ENCODE measurements at regions not wholly inside any gene's neighbourhood (a gene's known extent, or its start where the extent isn't known, plus 50 kb on each side); places are given as distances from the start of the nearest gene placed in this dataset.

- TF ChIP-seq CTCF (IDR thresholded peaks at IDR 0.05; ENCODE audit: unreplicated experiment), result no peak
- Mint-ChIP-seq H3K27me3 (no peaks in the 10 kb centered on the region), H3K4me3 (ENCODE audit: low read depth) (no peak overlapping the region), H3K4me1 (ENCODE audit: low read depth) (peaks cover 8% of the 10 kb centered on the region), H3K27ac (peak overlapping the region; percentile 29), H3K9me3 (ENCODE audit: low read depth) (no peaks in the 10 kb centered on the region), H3K36me3 (ENCODE audit: insufficient read depth) (no peaks in the 10 kb centered on the region)
- no peak for DNase-seq (ENCODE audit: low spot score, unreplicated experiment)
These were observed 75.0 kb upstream of the ANK3 start for GRCh38 chr10:60464659-60465058.

- H3K4me3 Mint-ChIP-seq (ENCODE audit: low read depth), result no peak overlapping the region
- H3K27me3 Mint-ChIP-seq, result no peaks in the 10 kb centered on the region
These were observed 74.1 kb upstream of the ANK3 start for GRCh38 chr10:60463746-60464145.

GRCh38 chr10:60461688-60462087 is 72.0 kb upstream of the ANK3 start:
- Mint-ChIP-seq H3K9me3 (ENCODE audit: low read depth) (no peaks in the 10 kb centered on the region), H3K27ac (no peak overlapping the region), H3K4me3 (ENCODE audit: low read depth) (no peak overlapping the region), H3K27me3 (no peaks in the 10 kb centered on the region), H3K36me3 (ENCODE audit: insufficient read depth) (no peaks in the 10 kb centered on the region), H3K4me1 (ENCODE audit: low read depth) (peaks cover 8% of the 10 kb centered on the region)
- no peak for DNase-seq (ENCODE audit: low spot score, unreplicated experiment)
- TF ChIP-seq CTCF (IDR thresholded peaks at IDR 0.05; ENCODE audit: unreplicated experiment), result no peak

More at GRCh38 chr10:60463746-60464145, 74.1 kb upstream of the ANK3 start:
- Mint-ChIP-seq H3K27ac (no peak overlapping the region), H3K4me1 (ENCODE audit: low read depth) (peaks cover 8% of the 10 kb centered on the region), H3K9me3 (ENCODE audit: low read depth) (no peaks in the 10 kb centered on the region), H3K36me3 (ENCODE audit: insufficient read depth) (no peaks in the 10 kb centered on the region)
- DNase-seq (ENCODE audit: low spot score, unreplicated experiment), result no peak
- TF ChIP-seq CTCF (IDR thresholded peaks at IDR 0.05; ENCODE audit: unreplicated experiment), result no peak

- H3K4me3 Mint-ChIP-seq (ENCODE audit: low read depth), result no peak overlapping the region
- H3K4me1 Mint-ChIP-seq (ENCODE audit: low read depth), result peaks cover 5% of the 10 kb centered on the region
- H3K27ac Mint-ChIP-seq, result no peak overlapping the region
- H3K36me3 Mint-ChIP-seq (ENCODE audit: insufficient read depth), result no peaks in the 10 kb centered on the region
- no peaks in the 10 kb centered on the region for H3K9me3 Mint-ChIP-seq (ENCODE audit: low read depth)
- no peak for TF ChIP-seq CTCF (IDR thresholded peaks at IDR 0.05; ENCODE audit: unreplicated experiment)
- no peak for DNase-seq (ENCODE audit: low spot score, unreplicated experiment)
- H3K27me3 Mint-ChIP-seq, result no peaks in the 10 kb centered on the region
These were observed 70.2 kb upstream of the ANK3 start for GRCh38 chr10:60459701-60460457.

- Mint-ChIP-seq H3K9me3 (ENCODE audit: low read depth) (no peaks in the 10 kb centered on the region), H3K36me3 (ENCODE audit: insufficient read depth) (no peaks in the 10 kb centered on the region), H3K27me3 (no peaks in the 10 kb centered on the region)
These were observed 66.4 kb upstream of the ANK3 start for GRCh38 chr10:60456053-60456452.

More at GRCh38 chr10:60456053-60456452, 66.4 kb upstream of the ANK3 start:
- H3K27ac Mint-ChIP-seq, result no peak overlapping the region
- H3K4me1 Mint-ChIP-seq (ENCODE audit: low read depth), result no peaks in the 10 kb centered on the region
- no peak for TF ChIP-seq CTCF (IDR thresholded peaks at IDR 0.05; ENCODE audit: unreplicated experiment)
- no peak for DNase-seq (ENCODE audit: low spot score, unreplicated experiment)
- no peak overlapping the region for H3K4me3 Mint-ChIP-seq (ENCODE audit: low read depth)

Data from progenitor cell of endocrine pancreas (in vitro differentiated cells).